Hepatocyte (in vitro differentiated cells): ENCODE measurements at regions not wholly inside any gene's neighbourhood (a gene's known extent, or its start where the extent isn't known, plus 50 kb on each side); places are given as distances from the start of the nearest gene placed in this dataset.
A peak's percentile ranks its signal among the peaks of the same experiment; 100 is the strongest.

Experiments
- DNase-seq: peaks from one replicate; pipeline ENCODE4 v3.0.0-alpha.2; 2016; ENCODE audit warnings: low spot score
- H2AFZ ChIP-seq: fragments of 200-600 bp; sonication (generic); 2 replicates; pipeline ENCODE4 v1.6.0; 2016; ENCODE audit warnings: antibody characterized with exemption, mild to moderate bottlenecking
- H3K27ac ChIP-seq: fragments of 200-600 bp; sonication (generic); 2 replicates; pipeline ENCODE4 v1.5.1; 2016; ENCODE audit warnings: mild to moderate bottlenecking
- H3K27me3 ChIP-seq: fragments of 200-600 bp; sonication (generic); 2 replicates; pipeline ENCODE4 v1.6.1; 2016
- H3K36me3 ChIP-seq: fragments of 200-600 bp; sonication (generic); replicated peaks from 2 replicates; pipeline ENCODE4 v1.5.1; 2016; ENCODE audit warnings: low read depth; ENCODE audit not compliant: insufficient read depth
- H3K4me1 ChIP-seq: fragments of 200-600 bp; sonication (generic); 2 replicates; pipeline ENCODE4 v1.5.1; 2016; ENCODE audit warnings: mild to moderate bottlenecking, moderate library complexity; ENCODE audit not compliant: insufficient read depth
- H3K4me2 ChIP-seq: fragments of 200-600 bp; sonication (generic); 2 replicates; pipeline ENCODE4 v1.6.0; 2016
- H3K4me3 ChIP-seq: fragments of 200-600 bp; sonication (generic); 2 replicates; pipeline ENCODE4 v1.5.1; 2016; ENCODE audit warnings: mild to moderate bottlenecking
- H3K79me2 ChIP-seq: fragments of 200-600 bp; sonication (generic); 2 replicates; pipeline ENCODE4 v1.6.0; 2017; ENCODE audit warnings: mild to moderate bottlenecking
- H3K9me2 ChIP-seq: fragments of 200-600 bp; sonication (generic); replicated peaks from 2 replicates; pipeline ENCODE4 v1.6.0; 2017; ENCODE audit warnings: mild to moderate bottlenecking; ENCODE audit not compliant: insufficient read depth
- H3K9me3 ChIP-seq: fragments of 200-600 bp; sonication (generic); 2 replicates; pipeline ENCODE4 v1.5.1; 2016; ENCODE audit warnings: low read depth, mild to moderate bottlenecking
- H4K20me1 ChIP-seq: fragments of 200-600 bp; sonication (generic); 2 replicates; pipeline ENCODE4 v1.6.0; 2016; ENCODE audit warnings: mild to moderate bottlenecking; ENCODE audit not compliant: insufficient read depth, poor library complexity, severe bottlenecking
- EZH2 ChIP-seq: fragments of 200-600 bp; sonication (generic); IDR thresholded peaks from 2 replicates; pipeline ENCODE4 v1.6.1; 2016; ENCODE audit warnings: antibody characterized with exemption, mild to moderate bottlenecking, borderline replicate concordance
- EZH2phosphoT487 ChIP-seq: fragments of 200-600 bp; sonication (generic); IDR thresholded peaks from one replicate; pipeline ENCODE4 v1.6.1; 2018; ENCODE audit warnings: antibody characterized with exemption, mild to moderate bottlenecking, low read depth, moderate library complexity; ENCODE audit not compliant: unreplicated experiment, severe bottlenecking
- WGBS: methylation state at CpG from one replicate; pipeline ENCODE4 v1.1.6; 2016; ENCODE audit warnings: low lambda C conversion rate; ENCODE audit errors: missing lambda C conversion rate; 5-methylcytosine and 5-hydroxymethylcytosine counted together
- TF ChIP-seq, protein P1 (sequence below): fragments of 200-600 bp; sonication (generic); IDR thresholded peaks from 2 replicates; pipeline ENCODE4 v1.5.1; 2016; ENCODE audit warnings: antibody characterized with exemption, mild to moderate bottlenecking; ENCODE audit not compliant: poor library complexity

DNA sequence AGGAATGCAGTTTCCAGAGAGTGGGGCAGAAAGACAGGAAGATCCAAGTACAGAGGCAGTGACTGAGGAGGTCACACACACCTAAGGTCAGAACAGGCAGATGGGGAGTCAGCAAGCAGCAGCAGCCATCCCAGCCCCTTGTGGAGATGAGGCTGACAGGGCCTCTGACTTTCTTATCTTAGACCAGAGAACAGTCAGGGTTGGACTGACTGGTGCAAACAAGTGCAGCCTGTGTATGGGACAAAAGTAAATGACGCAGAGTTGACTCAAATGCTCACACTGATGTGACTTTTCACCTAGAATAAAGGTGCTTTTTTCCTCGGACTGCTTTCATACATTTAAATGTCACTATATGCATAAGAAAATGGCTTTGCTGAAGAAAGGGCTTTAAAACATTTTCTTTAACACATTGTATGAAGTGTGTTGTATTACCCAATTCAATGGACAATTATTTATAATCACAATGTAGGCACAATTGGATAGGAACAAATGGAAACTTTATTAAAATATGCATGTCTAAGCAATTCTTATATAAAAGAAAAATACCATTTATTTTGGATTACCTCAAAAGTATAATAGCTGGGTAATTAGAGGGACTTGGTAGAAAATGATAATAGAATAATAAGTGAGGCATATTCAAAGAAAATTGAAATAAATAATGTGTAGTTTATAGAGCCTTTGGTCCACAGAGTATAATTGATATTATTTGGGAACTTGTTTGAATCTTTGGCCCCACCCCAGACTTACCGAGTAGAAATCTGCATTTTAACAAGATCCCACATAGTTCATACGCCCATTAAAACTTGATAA is 1321.5 kb upstream of the CELF4 start:
- no peaks in the 10 kb centered on the region for H3K9me2 ChIP-seq
- H2AFZ ChIP-seq, result no peak overlapping the region
- WGBS, result 63% methylated on average over 4 of the region's 4 CpGs
- no peaks in the 10 kb centered on the region for H3K36me3 ChIP-seq
- no peaks in the 10 kb centered on the region for H3K27me3 ChIP-seq
- TF ChIP-seq, protein P1, sequence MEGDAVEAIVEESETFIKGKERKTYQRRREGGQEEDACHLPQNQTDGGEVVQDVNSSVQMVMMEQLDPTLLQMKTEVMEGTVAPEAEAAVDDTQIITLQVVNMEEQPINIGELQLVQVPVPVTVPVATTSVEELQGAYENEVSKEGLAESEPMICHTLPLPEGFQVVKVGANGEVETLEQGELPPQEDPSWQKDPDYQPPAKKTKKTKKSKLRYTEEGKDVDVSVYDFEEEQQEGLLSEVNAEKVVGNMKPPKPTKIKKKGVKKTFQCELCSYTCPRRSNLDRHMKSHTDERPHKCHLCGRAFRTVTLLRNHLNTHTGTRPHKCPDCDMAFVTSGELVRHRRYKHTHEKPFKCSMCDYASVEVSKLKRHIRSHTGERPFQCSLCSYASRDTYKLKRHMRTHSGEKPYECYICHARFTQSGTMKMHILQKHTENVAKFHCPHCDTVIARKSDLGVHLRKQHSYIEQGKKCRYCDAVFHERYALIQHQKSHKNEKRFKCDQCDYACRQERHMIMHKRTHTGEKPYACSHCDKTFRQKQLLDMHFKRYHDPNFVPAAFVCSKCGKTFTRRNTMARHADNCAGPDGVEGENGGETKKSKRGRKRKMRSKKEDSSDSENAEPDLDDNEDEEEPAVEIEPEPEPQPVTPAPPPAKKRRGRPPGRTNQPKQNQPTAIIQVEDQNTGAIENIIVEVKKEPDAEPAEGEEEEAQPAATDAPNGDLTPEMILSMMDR, result no peak
- no peak for TF ChIP-seq EZH2
- TF ChIP-seq EZH2phosphoT487, result no peak
- H3K4me3 ChIP-seq, result no peak overlapping the region
- H4K20me1 ChIP-seq, result no peaks in the 10 kb centered on the region
- no peak overlapping the region for H3K4me2 ChIP-seq
- H3K9me3 ChIP-seq, result no peaks in the 10 kb centered on the region
- H3K27ac ChIP-seq, result peak overlapping the region; percentile 54
- DNase-seq, result peak; percentile 48
- H3K4me1 ChIP-seq, result no peaks in the 10 kb centered on the region
- no peaks in the 10 kb centered on the region for H3K79me2 ChIP-seq

DNA sequence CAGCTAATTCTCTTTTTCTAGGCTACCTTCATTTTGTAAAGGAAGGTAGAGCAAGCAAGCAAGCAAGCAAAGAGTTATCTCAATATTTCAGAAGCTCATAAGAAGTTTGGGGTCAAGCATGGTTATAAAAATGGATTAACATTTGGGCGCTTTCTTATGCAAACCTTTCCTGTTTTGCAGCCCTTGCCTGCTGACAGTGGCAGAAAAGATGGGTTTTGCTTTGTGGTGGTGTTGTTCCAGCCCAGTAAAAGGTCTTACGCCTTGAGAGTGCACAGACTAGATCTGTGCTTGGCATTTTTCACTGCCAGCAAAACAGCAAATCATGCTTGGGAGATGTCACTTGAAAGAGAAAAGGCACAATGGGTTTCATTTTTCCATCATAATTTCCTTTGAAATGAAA is 1320.6 kb upstream of the CELF4 start:
- H3K9me2 ChIP-seq, result no peaks in the 10 kb centered on the region
- H3K27ac ChIP-seq, result peak overlapping the region; percentile 54
- no peaks in the 10 kb centered on the region for H3K9me3 ChIP-seq
- WGBS, result 98% methylated on average over 2 of the region's 2 CpGs
- no peaks in the 10 kb centered on the region for H4K20me1 ChIP-seq
- no peak overlapping the region for H3K4me3 ChIP-seq
- no peaks in the 10 kb centered on the region for H3K79me2 ChIP-seq
- no peaks in the 10 kb centered on the region for H3K27me3 ChIP-seq
- H2AFZ ChIP-seq, result no peak overlapping the region
- TF ChIP-seq, protein P1, result no peak
- TF ChIP-seq EZH2phosphoT487 (no peak), EZH2 (no peak)
- DNase-seq, result no peak
- H3K4me1 ChIP-seq, result no peaks in the 10 kb centered on the region
- no peaks in the 10 kb centered on the region for H3K36me3 ChIP-seq
- no peak overlapping the region for H3K4me2 ChIP-seq

DNA sequence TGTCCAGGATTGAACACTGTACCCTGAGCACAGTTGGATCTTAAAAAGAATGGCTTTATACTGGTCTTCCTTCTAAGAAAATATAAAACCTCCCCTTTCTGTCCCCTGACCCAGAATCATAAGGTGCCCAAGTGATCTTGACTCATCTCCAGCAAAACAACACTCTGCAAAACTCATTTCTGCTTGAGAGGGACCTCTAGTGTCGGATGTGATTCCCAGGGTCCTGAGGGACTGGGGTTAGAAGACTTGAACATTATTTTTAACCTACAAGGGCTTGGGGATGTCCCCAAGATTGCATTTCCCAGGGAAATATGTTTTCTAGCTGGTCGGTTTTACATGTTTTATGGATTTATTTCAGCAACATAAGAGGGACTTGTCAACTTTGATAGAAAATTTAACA is 1318.5 kb upstream of the CELF4 start:
- Histone ChIP-seq H3K79me2 (no peaks in the 10 kb centered on the region), H4K20me1 (no peaks in the 10 kb centered on the region), H3K4me1 (no peaks in the 10 kb centered on the region), H3K4me2 (no peak overlapping the region), H3K27ac (no peak overlapping the region), H3K9me2 (no peaks in the 10 kb centered on the region), H3K27me3 (no peaks in the 10 kb centered on the region), H3K36me3 (no peaks in the 10 kb centered on the region), H3K9me3 (no peaks in the 10 kb centered on the region), H2AFZ (no peak overlapping the region), H3K4me3 (no peak overlapping the region)
- WGBS, result 77% methylated on average over 2 of the region's 2 CpGs
- TF ChIP-seq, protein P1, result no peak
- no peak for TF ChIP-seq EZH2phosphoT487
- TF ChIP-seq EZH2, result no peak
- no peak for DNase-seq
